GM18502 (cell line): ENCODE measurements at regions not wholly inside any gene's neighbourhood (a gene's known extent, or its start where the extent isn't known, plus 50 kb on each side); places are given as distances from the start of the nearest gene placed in this dataset.
A peak's percentile ranks its signal among the peaks of the same experiment; 100 is the strongest.
"Not testable (repeated sequence)": the region's sequence is repeated elsewhere in the genome, so short reads cannot be mapped to it uniquely, and the experiment has no call there.

Source experiments
- ATAC-seq: cut with Tn5 transposase; IDR thresholded peaks from one replicate; pipeline ENCODE4 v1.9.1; 2021; ENCODE audit warnings: mild to moderate bottlenecking; ENCODE audit not compliant: unreplicated experiment, poor library complexity

DNA sequence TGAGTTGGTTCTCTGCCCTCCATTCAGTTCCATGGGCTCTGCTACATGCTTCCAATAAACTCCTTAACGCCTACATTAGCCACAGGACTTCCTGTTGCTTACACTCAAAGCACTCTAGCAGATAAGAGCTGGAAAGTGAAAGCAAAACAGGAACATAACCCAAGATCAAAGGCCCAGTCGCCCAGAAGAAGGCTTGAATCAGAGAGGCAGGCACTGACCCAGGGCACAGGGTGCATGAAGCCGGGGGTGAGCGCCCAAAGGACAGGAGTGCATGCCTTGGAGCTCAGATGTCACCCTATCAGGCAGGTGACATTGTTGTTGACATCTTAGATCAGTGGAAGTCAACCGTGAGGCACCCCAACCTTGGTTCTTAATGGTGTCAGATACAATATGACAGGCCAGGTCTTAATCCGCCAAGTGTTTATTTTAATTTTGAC, 235.1 kb downstream of the UACA start:
- peak; percentile 74 for ATAC-seq

DNA sequence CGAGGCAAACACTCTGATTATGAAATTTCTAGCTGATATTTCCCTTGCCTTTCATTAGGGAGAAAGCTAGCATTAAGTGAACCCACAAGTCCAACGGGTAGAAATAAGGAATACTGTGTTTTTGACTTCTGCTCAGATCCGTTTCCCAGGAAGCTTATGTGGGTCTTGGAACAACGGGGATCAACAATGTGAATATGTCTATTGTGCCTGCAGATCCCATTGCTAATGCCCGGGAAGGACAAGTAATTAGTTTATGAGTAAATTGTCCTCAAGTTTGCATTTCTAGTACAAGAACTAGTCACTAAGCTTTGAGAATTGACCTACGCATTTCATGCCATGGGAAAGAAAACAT, 236.4 kb downstream of the UACA start:
- no peak for ATAC-seq

DNA sequence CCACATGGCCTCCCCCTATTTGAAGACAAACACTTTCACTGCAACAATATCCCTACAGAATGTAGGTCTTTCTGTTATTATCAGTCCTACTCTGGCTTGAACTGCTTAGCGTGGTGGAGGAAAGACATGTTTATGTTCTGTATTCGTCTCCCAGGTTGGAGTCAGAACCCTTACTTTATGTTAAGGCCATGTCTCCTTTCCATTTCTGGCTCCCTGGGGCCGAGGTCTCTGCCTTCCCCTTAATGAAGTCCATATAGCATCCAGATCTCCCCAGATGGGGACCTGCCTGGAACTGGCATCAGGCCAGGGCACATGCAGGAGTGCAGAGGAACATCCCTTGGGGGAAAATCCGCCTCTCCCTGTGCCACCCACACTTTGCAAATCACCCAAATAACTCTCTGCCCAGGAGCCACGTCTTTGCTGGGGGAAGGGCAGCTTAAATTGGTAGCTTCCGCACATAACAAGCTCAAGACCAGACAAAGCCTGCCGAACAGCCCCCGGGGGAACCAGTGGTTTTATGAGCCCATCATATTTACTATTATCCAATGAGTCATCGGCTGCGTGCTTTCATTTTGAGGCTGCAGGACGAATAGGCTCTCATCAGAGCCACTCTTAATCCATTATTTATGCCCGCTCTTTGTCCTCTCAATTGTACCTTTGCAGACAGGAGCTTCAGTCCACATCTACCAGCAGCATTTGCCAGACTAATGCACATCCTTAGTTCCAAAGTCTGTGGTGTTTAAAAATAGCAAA, 237.0 kb downstream of the UACA start:
- no peak for ATAC-seq

DNA sequence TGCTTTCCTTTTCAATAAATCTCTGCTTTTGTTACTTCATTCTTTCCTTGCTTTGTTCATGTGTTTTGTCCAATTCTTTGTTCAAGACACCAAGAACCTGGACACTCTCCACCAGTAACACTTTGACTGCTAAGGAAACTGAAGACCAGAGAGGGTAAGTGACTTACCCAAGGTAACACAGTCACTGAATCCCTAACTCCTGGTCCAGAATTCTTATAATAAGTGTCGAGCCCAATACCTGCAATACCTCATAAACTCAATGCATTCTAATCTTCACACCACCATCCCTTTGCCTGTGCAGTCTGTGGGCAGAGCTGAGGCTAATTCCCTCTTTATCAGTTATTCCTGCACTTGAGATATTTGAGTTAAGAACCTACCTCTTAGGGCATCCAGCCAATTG, 237.8 kb downstream of the UACA start:
- ATAC-seq, result no peak

DNA sequence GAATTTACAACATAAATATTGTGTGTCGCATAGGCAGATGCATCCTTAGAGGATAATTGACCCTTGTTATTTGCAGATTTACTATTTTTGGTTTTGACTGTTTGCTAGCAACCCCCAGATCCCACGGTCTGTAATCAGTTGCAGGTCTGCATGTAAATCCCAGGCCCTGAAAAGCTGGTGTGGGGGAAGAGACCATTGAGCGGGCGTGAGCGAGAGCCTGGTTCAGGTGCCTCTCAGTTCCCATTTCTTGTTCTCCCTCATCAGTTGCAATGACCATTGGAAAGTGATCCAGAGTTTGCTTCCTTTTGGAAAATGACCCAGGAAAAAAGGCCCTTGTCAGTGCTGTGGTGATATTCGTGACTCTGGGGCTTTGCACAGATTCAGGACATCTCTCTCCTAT, 238.9 kb downstream of the UACA start:
- ATAC-seq, result no peak

DNA sequence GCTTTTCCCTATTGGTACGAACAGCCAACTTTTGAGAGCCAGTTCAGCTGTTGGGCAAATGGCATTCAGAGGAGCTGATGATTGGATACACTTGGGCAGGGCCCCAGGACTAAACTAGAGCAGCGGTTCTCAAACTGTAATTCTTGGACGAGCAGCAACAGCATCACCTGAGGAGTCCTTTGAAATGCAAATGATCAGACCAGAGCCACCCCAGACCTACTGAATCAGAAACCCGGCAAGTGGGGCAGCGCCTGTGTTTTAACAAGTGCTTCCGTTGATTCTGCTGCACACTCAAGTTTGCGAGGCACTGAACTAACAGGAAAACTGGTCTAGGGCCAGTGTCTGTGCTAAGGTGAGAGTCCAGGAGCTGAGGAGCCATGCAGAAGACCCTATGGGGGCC, 239.7 kb downstream of the UACA start:
- no peak for ATAC-seq

DNA sequence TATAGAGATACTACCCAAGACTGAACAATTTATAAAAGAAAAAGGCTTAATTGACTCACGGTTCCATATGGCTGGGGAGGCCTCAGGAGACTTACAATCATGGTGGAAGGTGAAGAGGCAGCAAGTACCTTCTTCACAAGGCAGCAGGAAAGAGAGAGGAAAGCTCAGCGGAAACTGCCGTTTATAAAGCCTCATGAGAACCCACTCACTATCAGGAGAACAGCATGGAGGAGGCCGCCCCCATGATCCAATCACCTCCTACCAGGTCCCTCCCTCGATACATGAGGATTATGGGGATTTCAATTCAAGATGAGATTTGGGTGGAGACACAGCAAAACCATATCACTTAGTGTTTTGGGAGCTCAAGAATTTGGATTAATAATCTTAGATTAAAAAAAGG, 240.2 kb downstream of the UACA start:
- ATAC-seq, result no peak

DNA sequence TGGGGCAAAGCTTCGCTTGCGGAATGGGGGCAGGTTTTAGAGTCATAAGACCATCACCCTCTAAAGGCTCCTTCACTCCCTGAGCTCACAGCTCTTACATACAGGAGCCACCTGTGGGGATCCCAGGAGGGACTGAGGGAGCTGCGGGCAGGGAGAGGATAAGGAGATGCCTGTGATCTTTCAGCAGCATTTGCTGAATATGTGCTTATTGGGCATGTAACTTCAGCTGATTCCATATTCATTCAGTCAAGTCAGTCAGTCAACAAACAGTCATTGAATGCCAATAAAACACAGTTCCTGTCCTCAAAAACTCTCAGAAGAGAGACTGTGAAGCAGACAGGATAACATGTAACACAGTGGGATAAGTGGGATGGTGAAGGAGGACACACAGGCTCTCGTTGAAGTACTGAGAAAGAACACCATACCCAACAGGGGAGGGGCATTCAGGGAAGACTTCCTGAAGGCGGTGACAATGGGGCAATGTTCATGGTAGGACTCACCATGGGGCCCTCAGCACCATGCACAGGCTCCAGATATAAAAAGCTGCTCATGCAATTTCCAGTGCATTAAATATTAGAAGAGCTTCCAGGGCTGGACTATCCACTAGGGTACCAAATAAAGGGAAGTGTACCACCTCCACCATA, 240.9 kb downstream of the UACA start:
- no peak for ATAC-seq

DNA sequence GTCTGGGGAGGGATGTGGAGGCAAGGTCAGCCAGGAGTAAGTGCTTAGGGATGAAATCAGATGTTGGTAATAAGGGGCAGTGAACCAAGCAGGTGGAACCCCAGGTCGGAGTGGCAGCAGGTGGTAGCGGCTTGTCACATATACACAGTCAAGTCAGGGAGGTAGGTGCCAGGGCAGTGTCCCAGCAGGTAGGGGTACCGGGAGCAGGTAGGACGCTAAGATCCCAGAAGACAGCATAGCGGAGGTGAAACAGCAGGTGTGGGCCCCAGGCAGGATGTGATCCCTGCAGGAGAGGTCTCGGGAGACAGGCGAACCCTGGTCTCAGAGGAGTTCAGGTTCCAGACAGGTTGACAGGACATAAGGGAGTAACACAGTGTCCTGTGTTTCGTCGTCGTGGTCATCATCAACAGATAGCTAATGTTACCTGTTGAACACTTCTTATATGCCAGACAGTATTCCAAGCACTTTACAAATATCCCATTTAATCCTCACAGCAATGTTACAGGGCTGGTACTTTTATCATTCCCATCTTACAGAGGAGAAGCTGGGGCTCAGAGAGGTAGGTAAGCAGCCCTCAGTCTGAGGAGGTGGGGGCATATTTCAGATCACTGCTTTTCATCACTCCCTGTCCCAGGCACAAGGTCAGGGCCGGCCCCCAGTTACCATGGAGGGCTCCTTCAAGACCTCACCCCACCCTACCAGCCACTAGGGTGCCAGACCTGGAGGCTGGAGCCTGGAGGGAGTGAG, 241.6 kb downstream of the UACA start:
- no peak for ATAC-seq

DNA sequence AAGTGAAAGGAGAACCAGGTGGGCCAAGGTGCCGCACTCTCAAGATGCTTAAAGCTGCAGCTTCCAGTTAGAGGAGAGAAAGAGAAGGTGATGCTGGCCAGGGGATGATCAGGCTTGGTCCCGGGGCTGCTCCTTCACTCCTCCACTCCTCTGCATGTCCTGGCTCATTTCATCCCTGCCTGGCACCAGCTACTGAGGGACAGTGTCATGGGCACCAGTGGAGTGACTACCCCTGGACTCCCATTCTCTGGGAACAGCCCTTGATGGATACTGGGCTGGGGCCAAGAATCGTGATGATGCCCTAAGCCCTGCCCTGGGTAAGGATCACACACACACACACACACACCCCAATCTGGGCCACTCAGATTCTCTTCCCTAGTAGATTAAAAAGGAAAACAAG, 243.7 kb downstream of the UACA start:
- no peak for ATAC-seq

DNA sequence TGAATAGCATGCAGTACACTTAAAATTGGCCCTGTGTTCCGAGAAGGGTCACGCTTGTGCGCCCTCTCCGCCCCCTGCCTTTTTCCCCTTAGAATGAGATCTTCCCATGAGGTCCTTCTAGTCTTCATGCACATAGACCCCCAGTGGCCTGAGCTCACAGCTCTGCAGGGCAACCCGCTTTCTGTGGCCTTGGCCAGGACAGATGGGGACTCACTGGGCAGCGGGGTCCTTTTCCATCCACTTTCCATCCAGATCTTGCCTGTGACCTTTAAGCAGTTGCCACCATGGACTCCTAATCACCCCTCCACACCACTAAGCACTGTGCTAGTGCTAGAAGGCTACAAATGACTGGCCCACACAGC, 244.4 kb downstream of the UACA start:
- no peak for ATAC-seq

DNA sequence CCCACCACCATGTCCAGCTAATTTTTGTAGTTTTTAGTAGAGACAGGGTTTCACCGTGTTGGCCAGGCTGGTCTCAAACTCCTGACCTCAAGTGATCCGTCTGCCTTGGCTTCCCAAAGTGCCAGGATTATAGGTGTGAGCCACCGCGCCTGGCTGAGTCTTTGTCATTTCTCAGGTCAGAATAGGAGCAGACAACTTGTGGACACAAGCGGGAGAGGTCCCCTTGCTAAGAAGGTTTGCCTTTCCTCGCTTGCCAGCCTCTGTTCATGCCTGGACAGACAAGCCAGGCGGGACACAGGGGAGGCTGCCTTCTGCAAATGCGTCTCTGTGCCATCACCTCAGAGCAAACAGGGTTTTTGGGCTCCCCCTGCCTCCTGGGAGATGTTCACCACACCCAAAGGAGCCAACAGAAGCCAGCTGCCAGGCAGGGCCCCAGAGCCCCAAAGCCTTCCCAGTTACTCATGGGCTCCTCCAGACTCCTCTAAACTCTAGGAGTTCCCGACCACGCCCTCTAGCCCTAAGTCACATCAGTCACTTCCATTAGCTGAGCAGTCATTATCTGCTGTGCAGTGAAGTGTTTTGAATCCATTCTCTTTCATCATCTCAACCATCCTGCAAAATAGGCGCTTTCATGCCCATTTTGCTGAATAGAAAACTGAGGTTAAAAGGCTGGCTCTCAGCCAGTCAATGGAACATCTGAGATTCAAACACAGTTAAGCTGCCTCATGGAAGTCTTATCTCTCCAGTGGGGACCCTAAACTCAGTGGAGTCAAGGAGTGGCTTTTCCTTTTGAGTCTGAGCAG, 245.0 kb downstream of the UACA start:
- ATAC-seq, result no peak

DNA sequence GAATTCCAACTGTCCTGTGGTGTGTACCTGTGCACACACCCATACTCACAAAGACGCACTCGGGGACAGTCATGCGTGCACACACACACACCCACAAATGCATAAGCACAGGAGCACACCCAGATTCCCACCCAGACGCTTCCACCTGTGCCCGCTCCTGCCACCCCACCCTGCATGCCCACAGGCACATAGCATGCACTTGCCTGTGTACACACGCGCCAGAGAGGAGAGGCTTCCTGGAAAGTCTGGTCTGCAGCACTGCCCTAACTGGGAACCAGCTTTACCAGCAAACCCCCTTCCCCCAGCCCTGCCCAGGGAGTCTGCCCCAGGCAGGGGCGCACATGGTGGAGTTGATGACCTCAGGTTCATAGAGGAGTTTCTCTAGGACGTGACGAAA, 246.2 kb downstream of the UACA start:
- ATAC-seq, result no peak

DNA sequence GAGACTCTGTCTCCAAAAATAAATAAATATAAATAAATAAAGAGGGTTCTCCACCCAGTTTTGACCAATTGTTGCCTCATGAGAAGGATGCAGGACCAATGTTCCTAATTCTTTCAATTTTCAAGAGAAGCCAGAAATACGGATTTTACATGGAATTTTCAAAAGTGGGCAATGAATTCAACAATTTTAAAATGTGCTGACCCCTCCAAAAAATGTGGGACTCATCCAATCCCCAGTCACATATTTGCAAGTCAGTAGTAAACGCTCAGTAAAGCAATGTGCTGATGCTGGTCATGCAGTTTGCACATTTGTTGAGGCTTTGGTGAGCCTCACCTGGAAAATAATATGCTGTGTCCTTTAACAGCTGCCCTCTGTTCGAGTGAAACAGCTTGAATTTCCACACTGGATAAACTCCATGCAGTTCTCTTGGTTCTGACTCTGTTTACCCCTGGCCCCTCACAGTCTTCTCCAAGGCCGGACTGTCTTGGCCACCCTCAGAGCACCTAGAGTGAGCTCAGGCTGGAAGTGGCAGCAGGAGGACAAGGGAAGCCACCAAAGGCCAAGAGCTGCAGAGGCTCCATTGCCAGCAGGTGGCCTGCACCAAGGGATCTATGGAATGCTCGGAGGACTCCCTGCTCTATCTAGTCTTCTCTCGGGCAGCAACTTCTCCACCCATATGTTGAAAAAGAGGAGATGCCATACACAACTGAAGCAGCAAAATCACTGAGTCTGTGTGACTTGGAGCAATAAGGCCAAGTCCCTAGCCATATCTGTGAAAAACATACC, 246.8 kb downstream of the UACA start:
- ATAC-seq, result no peak

DNA sequence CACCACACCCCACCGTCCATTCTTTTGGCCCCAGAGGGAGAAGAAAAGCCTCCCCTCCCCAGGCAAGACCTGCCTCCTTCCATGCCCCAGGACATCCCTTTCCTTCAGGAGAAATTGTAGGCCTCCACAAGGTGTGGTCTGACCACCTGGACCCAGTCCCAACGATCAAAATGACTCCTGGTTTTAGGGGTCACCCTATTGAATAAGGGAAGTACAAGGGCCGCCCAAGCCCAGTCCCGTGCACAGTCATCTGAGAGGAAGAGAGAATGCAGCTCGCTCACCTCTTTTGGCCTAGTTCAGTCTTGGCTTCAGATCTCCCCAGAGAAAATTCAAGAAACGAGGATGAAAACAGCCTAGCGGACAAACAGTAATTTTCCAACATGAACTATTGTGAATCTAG, 249.1 kb downstream of the UACA start:
- ATAC-seq, result no peak

DNA sequence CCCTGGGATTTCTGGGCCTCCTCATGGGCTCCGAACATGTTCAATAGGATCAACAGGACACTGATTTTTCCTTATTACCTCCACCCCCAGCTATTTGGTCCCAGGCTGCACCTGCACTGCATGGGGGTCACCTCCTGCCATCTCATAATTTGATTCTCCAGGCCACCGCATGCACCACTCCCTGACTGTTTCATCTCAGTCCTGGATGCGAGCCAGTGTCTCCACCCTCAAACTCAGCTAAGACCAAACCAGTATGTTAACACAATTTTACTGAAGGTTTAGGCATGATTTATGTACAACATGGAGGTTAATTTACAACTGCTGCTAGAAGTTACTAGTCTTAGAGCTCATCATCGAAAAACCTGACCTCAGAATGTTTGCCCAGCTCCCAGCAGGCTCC, 249.5 kb downstream of the UACA start:
- no peak for ATAC-seq

DNA sequence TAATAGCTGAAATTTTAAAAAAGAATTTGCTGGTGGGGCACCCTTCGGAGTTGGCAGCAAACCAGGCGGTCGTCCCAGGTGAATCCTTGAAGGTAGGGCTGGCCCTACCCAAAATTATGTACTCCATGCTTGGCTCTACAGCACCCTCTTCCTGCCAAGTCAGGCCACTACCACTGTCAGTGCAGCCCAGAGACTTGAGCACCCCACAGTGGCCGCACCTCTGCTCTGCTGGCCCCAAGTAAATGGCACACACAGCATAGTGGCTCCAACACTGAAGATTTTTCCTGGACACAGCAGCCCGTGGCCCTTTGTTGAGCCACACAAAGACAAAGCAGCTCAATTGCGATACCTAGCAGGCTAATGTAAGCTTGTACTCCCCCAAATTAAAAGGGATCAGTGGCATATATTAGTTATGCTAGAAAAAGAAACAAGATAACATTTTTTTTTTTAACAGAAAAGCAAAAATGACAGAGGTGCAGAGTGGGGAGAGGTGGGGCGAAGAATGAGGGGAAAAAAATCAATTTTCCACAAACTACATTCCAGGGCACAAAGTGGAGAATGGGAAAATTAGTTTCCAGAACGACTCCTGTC, 250.5 kb downstream of the UACA start:
- peak; percentile 65 for ATAC-seq

DNA sequence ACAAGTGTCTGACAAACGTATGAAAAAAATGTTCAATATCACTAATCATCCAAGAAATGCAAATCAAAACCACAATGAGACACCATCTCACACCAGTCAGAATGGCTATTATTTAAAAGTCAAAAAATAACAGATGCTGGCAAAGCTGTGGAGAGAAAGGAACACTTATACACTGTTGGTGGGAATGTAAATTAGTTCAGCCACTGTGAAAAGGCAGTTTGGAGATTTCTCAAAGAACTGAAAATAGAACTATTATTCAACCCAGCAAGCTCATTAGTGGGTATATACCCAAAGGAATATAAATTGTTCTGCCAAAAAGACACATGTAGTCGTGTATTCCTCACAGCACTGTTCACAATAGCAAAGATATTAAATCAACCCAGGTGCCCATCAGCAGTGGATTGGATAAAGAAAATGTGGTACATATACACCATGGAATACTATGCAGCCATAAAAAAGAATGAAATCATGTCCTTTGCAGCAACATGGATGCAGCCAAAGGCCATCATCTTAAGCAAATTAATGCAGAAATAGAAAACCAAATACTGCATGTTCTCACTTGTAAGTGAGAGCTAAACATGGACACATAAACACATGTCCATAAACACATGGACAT, 251.3 kb downstream of the UACA start:
- ATAC-seq, result not testable (repeated sequence)

DNA sequence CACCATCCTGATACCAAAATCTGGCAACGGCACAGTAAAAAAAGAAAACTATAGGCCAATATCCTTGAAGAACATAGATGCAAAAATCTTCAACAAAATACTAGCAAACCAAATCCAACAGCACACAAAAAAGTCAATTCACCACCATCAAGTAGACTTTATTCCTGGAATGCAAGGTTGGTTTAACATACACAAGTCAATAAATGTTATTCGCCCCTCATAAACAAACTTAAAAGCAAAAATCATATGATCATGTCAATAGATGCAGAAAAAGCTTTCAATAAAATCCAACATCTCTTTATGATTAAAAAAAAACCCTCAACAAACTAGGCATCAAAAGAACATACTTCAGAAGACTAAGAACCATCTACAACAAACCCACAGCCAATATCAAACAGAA, 252.9 kb downstream of the UACA start:
- no peak for ATAC-seq
